Neural cell (in vitro differentiated cells): ENCODE measurements at regions not wholly inside any gene's neighbourhood (a gene's known extent, or its start where the extent isn't known, plus 50 kb on each side); places are given as distances from the start of the nearest gene placed in this dataset.

Source experiments
- H2AFZ ChIP-seq: fragments of 200-600, 300-800 bp; sonication (generic), shearing (Covaris generic); 2 replicates; pipeline ENCODE4 v1.6.0; 2014; ENCODE audit warnings: low read depth, mild to moderate bottlenecking, antibody characterized with exemption, low read length, moderate library complexity
- H3F3A ChIP-seq: fragments of 200-600 bp; shearing (Covaris generic); 2 replicates; pipeline ENCODE4 v1.6.1; 2016; ENCODE audit warnings: mild to moderate bottlenecking, moderate library complexity, mixed read lengths, antibody characterized with exemption, low read length; ENCODE audit not compliant: insufficient read depth, poor library complexity, severe bottlenecking
- H3K27ac ChIP-seq: fragments of 200-600, 300-800 bp; sonication (generic), shearing (Covaris generic); 2 replicates; pipeline ENCODE4 v1.5.1; 2014; ENCODE audit warnings: mild to moderate bottlenecking, low read length, moderate library complexity
- H3K27me3 ChIP-seq: fragments of 300-800, 200-600 bp; sonication (generic), shearing (Covaris generic); 2 replicates; pipeline ENCODE4 v1.6.0; 2014; ENCODE audit warnings: mild to moderate bottlenecking, low read depth, low read length, moderate library complexity; ENCODE audit not compliant: insufficient read depth
- H3K36me3 ChIP-seq: fragments of 300-800, 200-600 bp; sonication (generic), shearing (Covaris generic); 2 replicates; pipeline ENCODE4 v1.5.1; 2014; ENCODE audit warnings: mild to moderate bottlenecking, antibody characterized with exemption, low read length, moderate library complexity; ENCODE audit not compliant: insufficient read depth
- H3K4me2 ChIP-seq: fragments of 300-800, 200-600 bp; sonication (generic), shearing (Covaris generic); 2 replicates; pipeline ENCODE4 v1.6.0; 2014; ENCODE audit warnings: mild to moderate bottlenecking, low read length
- H3K4me3 ChIP-seq: fragments of 300-800, 200-600 bp; sonication (generic), shearing (Covaris generic); 2 replicates; pipeline ENCODE4 v1.5.1; 2014; ENCODE audit warnings: mild to moderate bottlenecking, low read length, moderate library complexity
- H3K79me2 ChIP-seq: fragments of 200-600 bp; shearing (Covaris generic); replicated peaks from 2 replicates; pipeline ENCODE4 v1.6.0; 2014; ENCODE audit warnings: mild to moderate bottlenecking, low read length, moderate library complexity; ENCODE audit not compliant: insufficient read depth
- H3K9ac ChIP-seq: fragments of 300-800, 200-600 bp; sonication (generic), shearing (Covaris generic); 2 replicates; pipeline ENCODE4 v1.6.1; 2016; ENCODE audit warnings: mild to moderate bottlenecking, low read length, mixed read lengths
- H3K9me2 ChIP-seq: fragments of 200-600 bp; shearing (Covaris generic); 2 replicates; pipeline ENCODE4 v1.6.1; 2016; ENCODE audit warnings: mild to moderate bottlenecking, low read length, mixed read lengths; ENCODE audit not compliant: insufficient read depth
- H3K9me3 ChIP-seq: fragments of 200-600, 300-800 bp; sonication (generic), shearing (Covaris generic); 2 replicates; pipeline ENCODE4 v1.6.1; 2016; ENCODE audit warnings: mild to moderate bottlenecking, mixed run types, low read length, moderate library complexity, mixed read lengths
- H4K20me1 ChIP-seq: fragments of 200-600 bp; shearing (Covaris generic); 2 replicates; pipeline ENCODE4 v1.6.1; 2016; ENCODE audit warnings: mild to moderate bottlenecking, mixed run types; ENCODE audit not compliant: insufficient read depth
- CTCF ChIP-seq: fragments of 450-650 bp; IDR thresholded peaks from 2 replicates; pipeline ENCODE4 v1.5.1; 2014; ENCODE audit warnings: antibody characterized with exemption, mild to moderate bottlenecking, moderate library complexity; ENCODE audit not compliant: poor library complexity, severe bottlenecking
- EP300 ChIP-seq: fragments of 450-650 bp; conservative IDR thresholded peaks from 2 replicates; pipeline ENCODE4 v1.6.1; 2014; ENCODE audit warnings: antibody characterized with exemption, mild to moderate bottlenecking, moderate library complexity; ENCODE audit not compliant: poor library complexity, severe bottlenecking
- EZH2 ChIP-seq: fragments of 200-600, 300-800 bp; shearing (Covaris generic), sonication (generic); IDR thresholded peaks from 2 replicates; pipeline ENCODE4 v1.6.1; 2014; ENCODE audit warnings: antibody characterized with exemption, low read length, borderline replicate concordance, mild to moderate bottlenecking; ENCODE audit not compliant: insufficient read depth, poor library complexity, severe bottlenecking
- MXI1 ChIP-seq: fragments of 450-650 bp; conservative IDR thresholded peaks from 2 replicates; pipeline ENCODE4 v1.6.1; 2014; ENCODE audit warnings: antibody characterized with exemption, mild to moderate bottlenecking; ENCODE audit not compliant: poor library complexity, severe bottlenecking
- POLR2AphosphoS5 ChIP-seq: IDR thresholded peaks from 2 replicates; pipeline ENCODE4 v1.6.1; 2012
- RAD21 ChIP-seq: fragments of 450-650 bp; conservative IDR thresholded peaks from 2 replicates; pipeline ENCODE4 v1.6.1; 2014; ENCODE audit warnings: antibody characterized with exemption, mild to moderate bottlenecking, moderate library complexity
- REST ChIP-seq: IDR thresholded peaks from 2 replicates; pipeline ENCODE4 v1.6.1; 2012; ENCODE audit warnings: borderline replicate concordance
- SMC3 ChIP-seq: fragments of 450-650 bp; conservative IDR thresholded peaks from 2 replicates; pipeline ENCODE4 v1.6.1; 2014; ENCODE audit warnings: antibody characterized with exemption, mild to moderate bottlenecking, moderate library complexity; ENCODE audit not compliant: poor library complexity
- TAF1 ChIP-seq: IDR thresholded peaks from 2 replicates; pipeline ENCODE4 v1.6.1; 2012; ENCODE audit warnings: low read depth

- no peak for TF ChIP-seq POLR2AphosphoS5
- no peak for TF ChIP-seq TAF1
- no peak for TF ChIP-seq EP300
- no peak for TF ChIP-seq CTCF
- TF ChIP-seq REST: no peak
- TF ChIP-seq MXI1: no peak
- TF ChIP-seq RAD21: no peak
- TF ChIP-seq SMC3: no peak
- no peak for TF ChIP-seq EZH2
- Histone ChIP-seq H3K79me2 (no peaks in the 10 kb centered on the region), H3K27ac (no peak overlapping the region), H3K9me2 (no peaks in the 10 kb centered on the region), H4K20me1 (no peaks in the 10 kb centered on the region), H3F3A (no peaks in the 10 kb centered on the region), H3K36me3 (no peaks in the 10 kb centered on the region), H3K9me3 (no peaks in the 10 kb centered on the region), H3K4me3 (no peak overlapping the region), H3K27me3 (no peaks in the 10 kb centered on the region), H2AFZ (no peak overlapping the region), H3K4me2 (no peak overlapping the region), H3K9ac (no peak overlapping the region)
These were observed 97.6 kb upstream of the VANGL1 start for GRCh38 chr1:115544131-115544530.

GRCh38 chr1:115543247-115543646, 98.5 kb upstream of the VANGL1 start:
- no peaks in the 10 kb centered on the region for H3K9me3 ChIP-seq
- no peaks in the 10 kb centered on the region for H3K9me2 ChIP-seq
- no peak overlapping the region for H2AFZ ChIP-seq
- TF ChIP-seq REST (no peak), POLR2AphosphoS5 (no peak), SMC3 (no peak), CTCF (no peak), TAF1 (no peak), EP300 (no peak), RAD21 (no peak), EZH2 (no peak), MXI1 (no peak)
- no peaks in the 10 kb centered on the region for H3F3A ChIP-seq
- no peaks in the 10 kb centered on the region for H3K27me3 ChIP-seq
- no peak overlapping the region for H3K4me3 ChIP-seq
- no peak overlapping the region for H3K9ac ChIP-seq
- no peaks in the 10 kb centered on the region for H3K36me3 ChIP-seq
- no peaks in the 10 kb centered on the region for H4K20me1 ChIP-seq
- H3K27ac ChIP-seq: no peak overlapping the region
- no peak overlapping the region for H3K4me2 ChIP-seq
- H3K79me2 ChIP-seq: no peaks in the 10 kb centered on the region
